OCI-LY7 (cell line): ENCODE measurements at regions not wholly inside any gene's neighbourhood (a gene's known extent, or its start where the extent isn't known, plus 50 kb on each side); places are given as distances from the start of the nearest gene placed in this dataset.

Experiments used
- CTCF ChIP-seq: fragments of 200-600 bp; sonication (generic); conservative IDR thresholded peaks from 2 replicates; pipeline ENCODE4 v1.5.1; 2014; ENCODE audit warnings: mild to moderate bottlenecking, antibody characterized with exemption, low read length, moderate library complexity, mixed read lengths
- EZH2phosphoT487 ChIP-seq: fragments of 200-600 bp; sonication (generic); IDR thresholded peaks from 2 replicates; pipeline ENCODE4 v1.6.1; 2018; ENCODE audit warnings: low read depth, borderline replicate concordance, mild to moderate bottlenecking, mixed run types, antibody characterized with exemption, low read length, moderate library complexity, mixed read lengths

- TF ChIP-seq CTCF (no peak), EZH2phosphoT487 (no peak)
Observed at GRCh38 chr7:130943981-130944380, 210.0 kb upstream of the KLF14 start.
